HCT116 (cell line): ENCODE measurements at regions not wholly inside any gene's neighbourhood (a gene's known extent, or its start where the extent isn't known, plus 50 kb on each side); places are given as distances from the start of the nearest gene placed in this dataset.

Experiments
- ATAC-seq: fragments of 200-7000 bp; cut with Tn5 transposase; 2 replicates; pipeline ENCODE4 v1.9.1; 2020; ENCODE audit warnings: mild to moderate bottlenecking, moderate library complexity
- BruUV-seq: library from RNA; stranded (reverse); fragments of 400-500 nt; replicated peaks from 2 replicates; lab custom pipeline; 2021; lab: Mats Ljungman, UMichigan
- CTCF ChIA-PET: fragments of 300-600 bp; sonication (Branson Sonifier 250); formaldehyde crosslinking; loops from one replicate; lab custom pipeline; 2021; ENCODE audit warnings: antibody characterized with exemption; lab: Charles Lee
- POLR2A ChIA-PET: fragments of 300-600, 350-600 bp; sonication (Branson Sonifier 250); formaldehyde crosslinking; loops from one replicate; lab custom pipeline; 2021; ENCODE audit warnings: antibody characterized with exemption; lab: Charles Lee
- RAD21 ChIA-PET, 2 experiments: fragments of 300-600 bp; sonication (Branson Sonifier 250); formaldehyde crosslinking; loops; one replicate each; lab custom pipeline; 2023; ENCODE audit warnings: low total read pairs in 2 of 2; ENCODE audit not compliant: uncharacterized antibody in 2 of 2, unreplicated experiment in 2 of 2, low non-redundant PET in 1 of 2; lab: Charles Lee
- DNase-seq: peaks from one replicate; pipeline ENCODE4 v3.0.0-alpha.2; 2010; ENCODE audit warnings: low read depth, low spot score
- H2AFZ ChIP-seq: fragments of 200-600 bp; shearing (Covaris generic), sonication (generic); 2 replicates; pipeline ENCODE4 v1.6.1; 2017; ENCODE audit warnings: low read depth, mixed run types, mixed read lengths, antibody characterized with exemption, low read length; ENCODE audit not compliant: poor library complexity, severe bottlenecking
- H3K27ac ChIP-seq: 2 replicates; pipeline ENCODE4 v1.5.1; 2012; ENCODE audit warnings: low read depth, low read length
- H3K27me3 ChIP-seq: fragments of 200-600 bp; sonication (generic); 2 replicates; pipeline ENCODE4 v1.6.1; 2016; ENCODE audit warnings: mixed run types, low read length, mixed read lengths; ENCODE audit not compliant: insufficient read depth
- H3K36me3 ChIP-seq, 2 experiments: fragments of 200-500 bp in 1 of 2; fragments of 200-600 bp in 1 of 2; sonication (Bioruptor generic) in 1 of 2; sonication (generic) in 1 of 2; 2 replicates each; pipeline versions ENCODE4 v1.5.1 to v1.6.1; 2014 to 2016; ENCODE audit warnings: low read length in 2 of 2, inconsistent platforms in 1 of 2, mixed read lengths in 1 of 2, mixed run types in 1 of 2; ENCODE audit not compliant: insufficient read depth in 2 of 2, control insufficient read depth in 1 of 2
- H3K4me1 ChIP-seq, 2 experiments: fragments of 200-600 bp in 1 of 2; sonication (generic) in 1 of 2; 2 replicates each; pipeline versions ENCODE4 v1.5.1 to v1.6.1; 2012 to 2017; ENCODE audit warnings: low read length in 2 of 2, inconsistent platforms in 1 of 2, mild to moderate bottlenecking in 1 of 2, mixed read lengths in 1 of 2, mixed run types in 1 of 2, moderate library complexity in 1 of 2; ENCODE audit not compliant: insufficient read depth in 2 of 2, control insufficient read depth in 1 of 2
- H3K4me2 ChIP-seq: fragments of 200-600 bp; sonication (generic); 2 replicates; pipeline ENCODE4 v1.6.1; 2017; ENCODE audit warnings: mixed run types, low read length, mixed read lengths
- H3K4me3 ChIP-seq, 2 experiments: fragments of 200-600 bp in 1 of 2; sonication (generic) in 1 of 2; replicated peaks in 1 of 2; 2 replicates each; pipeline ENCODE4 v1.5.1; 2011 to 2016; ENCODE audit warnings: low read length in 2 of 2, control low read depth in 1 of 2, low read depth in 1 of 2, mild to moderate bottlenecking in 1 of 2, mixed read lengths in 1 of 2, mixed run types in 1 of 2
- H3K79me2 ChIP-seq: fragments of 200-600 bp; sonication (generic); 2 replicates; pipeline ENCODE4 v1.6.1; 2017; ENCODE audit warnings: mild to moderate bottlenecking, mixed run types, low read length, moderate library complexity, mixed read lengths; ENCODE audit not compliant: insufficient read depth
- H3K9ac ChIP-seq: fragments of 200-600 bp; sonication (generic); 2 replicates; pipeline ENCODE4 v1.6.1; 2016; ENCODE audit warnings: low read length, mixed read lengths
- H3K9me2 ChIP-seq: fragments of 200-600 bp; sonication (generic), shearing (Covaris generic); 2 replicates; pipeline ENCODE4 v1.6.1; 2017; ENCODE audit warnings: mixed run types, mild to moderate bottlenecking, moderate library complexity; ENCODE audit not compliant: insufficient read depth
- H3K9me3 ChIP-seq, 2 experiments: fragments of 200-500 bp in 1 of 2; fragments of 200-600 bp in 1 of 2; sonication (Bioruptor generic) in 1 of 2; sonication (generic) in 1 of 2; 2 replicates each; pipeline ENCODE4 v1.6.1; 2014 to 2017; ENCODE audit warnings: low read length in 2 of 2, mixed read lengths in 2 of 2, inconsistent platforms in 1 of 2, low read depth in 1 of 2, mild to moderate bottlenecking in 1 of 2, mixed run types in 1 of 2, moderate library complexity in 1 of 2; ENCODE audit not compliant: control insufficient read depth in 1 of 2, insufficient read depth in 1 of 2
- H4K20me1 ChIP-seq: fragments of 200-600 bp; sonication (generic), shearing (Covaris generic); 2 replicates; pipeline ENCODE4 v1.6.1; 2017; ENCODE audit warnings: mixed run types, mild to moderate bottlenecking, moderate library complexity; ENCODE audit not compliant: insufficient read depth
- CTCF ChIP-seq, 3 experiments: fragments of 200-600 bp in 1 of 3; sonication (generic) in 1 of 3; IDR thresholded peaks in 2 of 3; conservative IDR thresholded peaks in 1 of 3; 2 replicates each; pipeline ENCODE4 v1.5.1; 2012 to 2017; ENCODE audit warnings: low read depth in 2 of 3, low read length in 2 of 3, antibody characterized with exemption in 1 of 3, borderline replicate concordance in 1 of 3, control low read depth in 1 of 3, mild to moderate bottlenecking in 1 of 3, mixed read lengths in 1 of 3, mixed run types in 1 of 3, moderate library complexity in 1 of 3; ENCODE audit not compliant: insufficient read depth in 1 of 3
- JUND ChIP-seq: IDR thresholded peaks from 2 replicates; pipeline ENCODE4 v1.6.1; 2012
- POLR2AphosphoS5 ChIP-seq: IDR thresholded peaks from 2 replicates; pipeline ENCODE4 v1.6.1; 2011; ENCODE audit warnings: mild to moderate bottlenecking, low read depth, low read length, moderate library complexity
- RAD21 ChIP-seq: IDR thresholded peaks from 2 replicates; pipeline ENCODE4 v1.6.1; 2012; ENCODE audit warnings: low read depth, mild to moderate bottlenecking
- YY1 ChIP-seq: IDR thresholded peaks from 2 replicates; pipeline ENCODE4 v1.6.1; 2011; ENCODE audit warnings: low read length, low read depth, moderate library complexity, mild to moderate bottlenecking; ENCODE audit not compliant: insufficient replicate concordance; ENCODE audit errors: extremely low read depth
- ZBTB33 ChIP-seq: IDR thresholded peaks from 2 replicates; pipeline ENCODE4 v1.6.1; 2011; ENCODE audit warnings: mild to moderate bottlenecking, low read length, moderate library complexity; ENCODE audit not compliant: insufficient replicate concordance; ENCODE audit errors: extremely low read depth
- ZFX ChIP-seq: fragments of 450-650 bp; IDR thresholded peaks from 2 replicates; pipeline ENCODE4 v1.6.1; 2017
- ZNF274 ChIP-seq: fragments of 200-500 bp; sonication (Bioruptor generic); IDR thresholded peaks from 2 replicates; pipeline ENCODE4 v1.6.1; 2014; ENCODE audit warnings: mild to moderate bottlenecking, low read depth, low read length, inconsistent platforms
- intact Hi-C: fragments of 100-400 bp; cut with micrococcal nuclease; formaldehyde crosslinking; loops from 2 replicates; pipeline ENCODE4 v1.10.0; 2022

DNA sequence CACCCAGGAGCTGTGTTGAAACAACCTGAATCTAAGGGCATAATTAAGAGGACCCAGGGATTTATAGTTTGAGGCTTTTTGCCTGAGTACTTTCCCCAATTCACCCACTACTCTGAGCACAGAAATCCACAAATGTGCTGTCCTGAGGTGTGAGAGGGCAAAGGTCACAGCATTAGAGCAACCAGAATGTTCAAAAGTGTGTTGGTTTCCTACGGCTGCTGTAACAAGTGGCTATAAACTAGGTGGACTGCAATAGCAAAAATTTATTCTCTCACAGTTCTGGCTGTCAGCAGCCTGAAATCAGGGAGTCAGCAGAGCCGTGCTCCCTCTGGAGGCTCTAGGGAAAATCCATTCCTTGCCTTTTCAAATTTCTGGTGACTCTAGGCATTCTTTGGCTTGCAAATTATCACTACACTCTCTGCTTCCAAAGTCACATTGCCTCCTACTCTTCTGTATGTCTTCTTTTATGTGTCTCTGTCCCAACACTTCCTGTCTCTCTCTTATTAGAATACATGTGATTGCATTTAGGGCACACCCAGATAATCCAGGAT is 91.4 kb upstream of the TACR1 start:
- H3K36me3 ChIP-seq = no peaks in the 10 kb centered on the region
- no peak for ATAC-seq
- H4K20me1 ChIP-seq = no peaks in the 10 kb centered on the region
- no peaks in the 10 kb centered on the region for H3K79me2 ChIP-seq
- H3K4me1 ChIP-seq = no peaks in the 10 kb centered on the region
- H3K4me3 ChIP-seq = no peak overlapping the region
- no TSS peak for BruUV-seq
- intact Hi-C loops = no loop called here
- no peak overlapping the region for H3K27ac ChIP-seq
- no peaks in the 10 kb centered on the region for H3K9me3 ChIP-seq
- H3K9ac ChIP-seq = no peak overlapping the region
- H3K4me2 ChIP-seq = no peak overlapping the region
- CTCF ChIA-PET = no interaction called here
- H2AFZ ChIP-seq = no peak overlapping the region
- no peaks in the 10 kb centered on the region for H3K9me2 ChIP-seq
- H3K27me3 ChIP-seq = peaks cover 23% of the 10 kb centered on the region
- RAD21 ChIA-PET = no interaction called here
- POLR2A ChIA-PET = no interaction called here
- TF ChIP-seq ZFX = no peak
- TF ChIP-seq ZBTB33 = no peak
- no peak for TF ChIP-seq YY1
- no peak for TF ChIP-seq POLR2AphosphoS5
- no peak for TF ChIP-seq ZNF274
- TF ChIP-seq RAD21 = peak; percentile 20; the same call in 1 of the 2 replicates
- peak in 1 of 3 experiments; percentile 10; a peak in 1 of 6 replicates for TF ChIP-seq CTCF (IDR thresholded peaks at IDR 0.05 in 2 of 3, conservative IDR thresholded peaks at IDR 0.05 in 1 of 3; ENCODE audit: borderline replicate concordance in 1 of 3, insufficient read depth in 1 of 3, low read depth in 2 of 3, low read length in 2 of 3)
- no peak for TF ChIP-seq JUND
- TF ChIP-seq, all 23 proteins: peak for 2
- DNase-seq = no peak
